ENCODE measurements at regions not wholly inside any gene's neighbourhood (a gene's known extent, or its start where the extent isn't known, plus 50 kb on each side); places are given as distances from the start of the nearest gene placed in this dataset.

DNA sequence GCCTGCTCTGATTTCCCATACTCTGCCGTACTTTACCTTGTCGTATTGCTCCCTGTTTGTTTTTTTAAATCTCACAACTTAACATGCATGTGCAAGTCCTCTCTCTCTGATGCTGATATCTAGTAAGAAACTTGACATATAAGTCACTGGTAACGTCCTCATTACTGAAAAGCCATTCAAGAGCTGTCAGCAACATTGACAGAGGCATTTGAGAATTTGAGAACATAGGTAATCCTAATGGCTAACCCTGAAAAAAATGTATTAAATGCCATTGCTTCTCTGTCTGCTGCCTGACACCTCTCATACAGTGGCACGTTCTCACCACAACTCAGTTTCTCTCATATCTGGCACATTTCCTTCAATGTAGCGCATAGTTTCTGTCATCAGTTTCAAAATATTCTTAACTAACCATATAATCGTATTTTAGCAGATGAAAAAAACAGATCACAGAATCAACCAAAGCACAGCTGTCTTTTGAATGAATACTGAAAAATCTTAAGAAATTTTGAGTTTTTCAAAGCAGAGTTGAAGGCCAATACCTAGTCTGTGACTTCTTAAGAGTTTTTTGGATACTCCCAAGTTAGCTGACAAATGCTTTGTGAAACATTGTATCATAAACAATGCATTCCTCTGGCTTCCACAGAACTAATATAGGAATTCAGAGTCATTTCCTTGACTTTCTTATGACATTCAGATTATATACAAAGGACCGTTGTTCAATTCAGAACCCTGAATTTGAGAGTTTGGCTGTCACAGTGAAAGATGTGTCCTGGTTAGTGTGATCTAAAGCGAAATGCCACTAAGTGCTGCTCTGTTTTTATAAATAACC, 996.4 kb downstream of the C4orf33 start:
- no peak for DNase-seq

DNA sequence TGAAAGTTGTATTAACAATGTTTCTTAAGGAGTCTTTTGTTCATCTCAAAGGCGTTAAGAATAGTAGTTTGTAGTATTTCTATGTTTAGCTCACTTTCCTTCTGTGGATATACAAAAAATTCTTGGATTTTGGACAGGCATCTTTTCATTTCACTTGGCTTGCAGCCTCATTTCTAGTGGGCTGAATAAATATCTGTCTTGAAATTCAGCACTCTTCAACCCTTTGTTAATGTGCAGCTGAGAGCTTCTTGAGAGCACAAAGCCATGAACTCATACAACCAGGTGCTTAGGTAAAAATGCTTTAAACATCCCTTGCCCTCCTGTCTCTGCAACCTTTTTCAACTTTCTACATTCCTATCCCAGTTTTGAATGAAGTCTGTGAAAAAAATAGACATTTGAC, 1003.2 kb downstream of the C4orf33 start:
- no peak for DNase-seq

DNA sequence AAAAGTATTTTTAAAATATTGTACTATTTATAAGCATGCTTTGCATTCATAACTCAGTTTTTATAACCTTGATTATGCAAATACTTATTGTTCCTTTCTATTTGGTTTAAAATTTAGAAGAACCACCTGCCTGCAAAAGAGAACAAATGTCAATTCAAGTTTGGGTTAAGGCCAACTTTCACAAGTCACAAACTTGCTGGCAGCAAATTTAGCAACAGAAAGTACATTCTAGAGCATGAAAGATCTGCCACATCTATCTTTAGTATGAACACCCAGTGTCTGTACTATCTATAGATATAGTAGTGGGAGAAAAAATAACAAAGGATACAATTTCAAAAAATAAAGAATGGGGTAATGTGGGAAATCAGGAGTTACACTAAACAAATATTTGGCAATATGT, 1014.2 kb downstream of the C4orf33 start:
- no peak for DNase-seq

DNA sequence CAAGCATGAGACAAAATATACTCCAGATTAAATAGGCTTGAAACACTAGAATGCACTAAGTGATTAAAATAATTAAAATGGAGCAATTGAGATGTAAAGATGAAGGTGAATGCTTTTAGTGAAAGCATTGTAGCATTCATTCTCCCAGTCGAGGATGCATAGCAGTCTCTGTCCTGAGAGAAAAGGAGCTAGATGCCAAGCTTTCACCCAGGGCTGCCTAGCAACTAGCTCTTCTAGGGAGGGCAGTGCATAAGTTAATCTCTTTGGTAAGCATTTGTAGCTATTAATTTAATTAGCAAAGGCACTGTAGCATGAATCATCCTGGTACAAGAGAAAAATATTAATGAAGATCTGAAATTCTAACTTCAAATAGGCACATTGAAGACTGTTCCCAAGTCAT, 1014.8 kb downstream of the C4orf33 start:
- no peak for DNase-seq

DNA sequence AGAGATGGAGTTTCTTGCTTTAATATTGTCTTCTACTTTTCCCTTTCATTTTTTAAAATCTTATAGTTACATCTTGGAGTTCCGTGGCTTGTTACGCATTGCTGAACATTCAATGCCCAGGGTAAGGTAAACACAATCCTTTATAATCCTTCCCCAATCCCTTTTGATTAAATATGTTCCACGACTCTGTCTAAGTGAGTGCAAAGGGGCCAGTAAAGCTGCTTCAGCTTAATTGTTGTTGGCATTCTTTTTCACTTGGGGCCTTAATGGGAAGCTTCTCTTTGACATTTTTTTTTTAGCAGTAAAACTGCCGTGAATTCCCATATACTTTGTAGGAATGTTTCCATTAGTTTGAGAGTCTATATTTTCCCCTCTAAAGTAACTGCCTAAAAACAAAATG, 1028.1 kb downstream of the C4orf33 start:
- no peak for DNase-seq

DNA sequence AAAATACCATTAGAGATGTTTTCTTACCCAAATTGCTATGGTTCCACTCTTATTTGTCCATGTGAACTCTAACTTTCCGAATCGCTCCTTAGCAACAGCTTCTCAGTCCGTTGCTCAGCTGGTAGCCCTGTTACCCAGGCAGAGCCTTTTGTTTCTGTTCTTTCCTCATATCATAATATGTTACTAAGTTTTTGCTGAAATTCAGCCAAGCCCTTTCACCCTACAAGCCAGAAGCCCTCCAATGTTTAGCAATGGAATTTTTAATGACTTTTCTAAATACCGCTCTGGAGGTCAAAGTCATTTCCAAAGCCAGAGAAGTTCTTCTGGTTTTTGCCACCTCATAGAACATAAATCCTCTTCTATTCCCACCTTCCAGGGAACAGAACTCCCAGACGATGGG, 1029.5 kb downstream of the C4orf33 start:
- DNase-seq, result no peak

DNA sequence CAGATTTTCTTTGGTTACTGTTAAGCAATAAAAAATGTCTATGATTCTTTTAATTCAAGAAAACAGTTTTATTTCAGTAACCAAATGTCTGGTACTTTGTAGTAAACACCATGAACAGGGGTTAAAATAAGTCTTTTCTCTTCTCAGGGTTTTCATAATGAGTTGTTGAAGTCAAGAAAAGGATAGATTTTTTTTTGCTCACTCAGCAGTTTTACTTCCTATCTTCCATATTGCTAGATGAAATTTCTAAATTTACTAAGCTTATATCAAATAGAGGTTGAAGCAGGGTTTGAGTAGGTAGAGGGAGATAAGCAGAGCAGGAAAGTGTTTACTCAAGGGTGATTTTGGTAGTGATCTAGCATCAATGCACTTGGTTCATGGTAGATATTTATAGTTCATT, 1031.3 kb downstream of the C4orf33 start:
- no peak for DNase-seq

DNA sequence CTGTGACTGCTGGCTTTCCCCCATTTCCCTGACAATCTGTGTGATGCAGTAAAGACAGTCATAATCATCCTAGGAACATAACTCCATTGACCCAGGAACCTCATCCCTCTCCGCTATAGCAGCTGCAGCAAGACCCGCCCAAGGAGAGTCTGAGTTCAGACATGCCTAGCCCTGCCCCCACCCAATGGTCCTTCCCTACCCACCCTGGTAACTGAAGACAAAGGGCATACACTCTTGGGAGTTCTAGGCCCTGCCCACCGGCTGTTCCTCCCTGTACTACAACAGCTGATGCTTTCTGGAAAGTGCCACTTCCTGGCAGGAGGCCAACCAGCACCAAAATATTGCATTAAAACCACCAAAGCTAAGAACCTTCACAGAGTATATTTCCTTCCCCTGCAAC, 1035.6 kb downstream of the C4orf33 start:
- DNase-seq, result no peak

DNA sequence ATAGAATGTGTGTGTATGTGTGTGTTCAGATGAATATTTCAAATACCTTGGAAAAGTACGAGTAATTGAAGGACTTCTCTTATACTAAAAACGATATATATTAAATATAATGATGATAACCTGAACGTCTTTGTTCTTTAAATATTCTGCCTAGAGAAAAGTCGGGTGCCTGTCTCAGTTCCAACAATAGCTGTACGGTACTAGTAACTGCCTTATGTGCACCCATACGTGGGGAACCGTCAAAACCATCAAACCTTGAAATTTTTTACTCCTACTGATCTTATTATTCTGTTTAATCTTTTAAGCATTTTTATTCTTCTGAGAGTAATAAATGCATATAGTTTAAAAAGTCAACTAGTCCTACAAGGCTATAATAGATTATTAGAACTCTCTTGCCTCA, 1045.7 kb downstream of the C4orf33 start:
- DNase-seq, result no peak

DNA sequence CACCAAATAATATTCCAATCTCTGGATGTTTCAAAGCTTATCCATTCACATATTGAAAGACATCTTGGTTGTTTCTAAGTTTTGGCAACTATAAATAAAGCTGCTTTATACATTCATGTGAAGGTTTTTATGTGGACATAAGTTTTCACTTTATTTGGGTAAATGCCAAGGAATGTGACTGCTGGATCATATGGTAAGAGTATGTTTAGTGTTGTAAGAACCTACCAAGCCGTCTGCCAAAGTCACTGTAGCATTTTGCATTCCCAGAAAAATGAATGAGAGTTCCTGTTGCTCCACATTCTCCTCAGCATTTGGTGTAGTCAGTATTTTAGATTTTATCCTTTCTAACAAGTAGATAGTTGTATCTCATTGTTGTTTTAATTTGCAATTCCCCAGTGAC, 1047.7 kb downstream of the C4orf33 start:
- no peak for DNase-seq

DNA sequence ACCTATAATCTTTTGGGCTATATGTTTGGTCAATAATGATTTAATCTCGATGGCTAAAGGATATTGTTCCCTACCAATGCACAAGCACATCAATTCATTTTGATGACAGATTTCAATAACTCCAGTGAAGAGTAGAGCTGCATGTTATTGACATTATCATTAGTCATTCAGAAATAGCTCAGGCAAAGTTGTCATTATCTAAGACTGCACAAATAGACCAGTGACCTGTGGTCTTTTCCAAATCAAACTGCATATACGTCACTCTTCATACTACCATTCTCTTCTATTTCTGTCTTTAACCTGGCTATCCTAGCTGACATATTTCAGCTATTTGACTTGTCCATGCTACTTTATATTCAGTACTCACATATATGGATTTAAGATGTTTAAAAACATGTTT, 1050.8 kb downstream of the C4orf33 start:
- no peak for DNase-seq

DNA sequence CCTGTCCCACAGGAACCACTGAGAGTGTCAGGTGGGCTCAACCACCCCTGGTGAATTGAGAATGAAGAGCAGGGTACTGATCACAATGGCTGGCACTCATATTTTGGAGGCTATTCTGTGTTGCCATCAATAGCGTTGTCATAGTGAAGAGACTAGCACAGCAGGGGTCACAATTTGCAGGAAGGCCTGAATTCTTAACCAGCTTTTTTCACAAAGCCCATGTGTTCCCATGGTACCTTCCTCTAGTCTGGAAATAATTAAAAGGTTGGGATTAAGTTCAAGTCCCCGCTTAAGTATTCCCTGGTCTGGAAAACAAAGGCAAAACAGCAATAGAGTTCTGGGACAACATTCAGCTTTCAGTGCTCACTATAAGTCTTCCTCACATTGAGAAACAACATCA, 1051.7 kb downstream of the C4orf33 start:
- no peak for DNase-seq

DNA sequence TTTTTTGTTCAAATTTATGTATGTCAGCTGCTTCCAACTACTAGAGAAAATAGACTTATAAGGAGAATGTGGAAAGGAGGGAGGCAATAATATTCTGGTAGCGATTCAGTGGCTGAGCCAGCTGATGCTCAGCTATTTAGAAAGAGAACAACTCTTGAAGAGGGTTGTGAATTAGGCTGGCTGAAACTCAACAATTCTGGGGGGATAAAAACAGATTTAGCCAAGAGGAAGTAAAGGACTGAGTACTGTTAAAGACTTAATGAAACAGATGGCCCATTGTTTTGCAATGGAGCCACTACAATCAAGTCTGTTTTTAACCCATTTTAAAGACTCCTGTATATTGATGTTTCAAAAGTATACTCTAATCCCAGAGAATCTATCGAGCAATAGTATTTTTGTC, 1058.9 kb downstream of the C4orf33 start:
- DNase-seq, result no peak

DNA sequence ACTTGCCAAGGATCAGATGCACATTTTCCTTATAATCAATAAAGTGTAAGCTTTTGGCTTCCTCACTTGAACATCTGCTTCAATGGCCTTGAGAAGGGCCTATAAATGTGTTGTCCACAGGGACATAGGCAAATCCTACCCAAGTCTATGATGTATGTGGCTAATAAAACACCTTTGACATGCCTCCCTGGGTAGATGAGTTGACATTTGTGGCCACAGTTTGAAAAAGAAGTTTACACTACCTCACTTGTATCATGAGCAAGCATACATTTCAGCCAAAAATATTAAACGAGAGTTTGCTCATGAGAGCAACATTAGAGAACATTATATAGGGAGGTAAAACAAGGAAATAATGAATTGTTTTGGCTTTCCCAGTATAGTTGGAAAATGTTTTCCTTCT, 1067.7 kb downstream of the C4orf33 start:
- no peak for DNase-seq

DNA sequence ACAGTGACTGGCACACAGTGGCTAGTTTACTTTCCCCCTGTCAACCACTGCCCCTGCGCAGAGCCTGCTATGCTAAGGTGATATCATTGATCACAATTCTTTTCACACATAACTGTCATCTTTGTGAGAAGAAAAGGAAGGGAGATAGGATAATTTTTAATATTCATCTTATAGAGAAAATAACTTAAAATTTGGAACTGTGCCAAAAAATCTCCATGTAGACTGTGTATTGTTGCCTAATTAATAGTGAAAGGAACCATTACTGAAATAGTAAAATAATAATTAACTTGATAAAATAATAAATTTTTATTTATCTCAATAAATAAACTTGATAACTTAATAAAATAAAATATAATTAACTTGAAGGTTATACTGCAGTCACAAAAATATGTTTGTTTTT, 1069.4 kb downstream of the C4orf33 start:
- DNase-seq, result no peak

DNA sequence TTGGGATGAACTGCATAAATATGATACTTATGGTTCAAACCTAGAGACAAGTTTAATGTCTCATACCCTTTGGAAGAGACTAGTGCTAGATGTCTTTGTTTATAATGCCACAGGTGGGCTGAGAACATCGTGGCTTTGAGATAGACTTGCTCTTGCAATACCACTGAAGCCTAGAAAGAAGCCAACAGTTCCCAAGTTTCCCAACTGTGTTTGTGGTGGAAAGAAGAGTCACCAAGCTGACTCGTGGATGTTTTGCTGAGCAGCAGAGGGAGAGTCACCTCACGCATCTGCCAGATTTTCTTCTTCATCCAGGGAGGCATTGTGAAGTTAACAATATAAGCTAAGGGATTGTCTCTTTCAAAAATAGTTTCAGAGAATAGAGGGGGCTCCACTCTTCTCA, 1076.2 kb downstream of the C4orf33 start:
- DNase-seq, result no peak

DNA sequence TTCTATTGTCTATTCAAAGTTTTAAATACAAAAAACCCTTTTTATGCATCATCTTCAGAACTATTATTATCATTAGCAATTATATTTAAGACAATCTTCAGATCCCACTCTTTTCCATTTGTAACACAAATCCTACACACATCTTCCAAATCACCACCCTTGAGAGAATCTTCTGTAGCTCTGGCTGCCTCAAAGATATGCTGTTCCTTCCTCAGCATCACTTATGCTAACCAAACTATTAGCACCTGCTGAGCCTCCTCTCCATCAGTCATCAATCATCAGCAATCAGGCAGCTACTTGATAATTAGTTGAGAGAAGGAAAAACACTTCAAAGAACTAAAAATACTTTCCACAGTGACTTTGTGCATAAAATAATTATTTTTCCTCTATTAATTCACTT, 1082.2 kb downstream of the C4orf33 start:
- DNase-seq, result no peak

DNA sequence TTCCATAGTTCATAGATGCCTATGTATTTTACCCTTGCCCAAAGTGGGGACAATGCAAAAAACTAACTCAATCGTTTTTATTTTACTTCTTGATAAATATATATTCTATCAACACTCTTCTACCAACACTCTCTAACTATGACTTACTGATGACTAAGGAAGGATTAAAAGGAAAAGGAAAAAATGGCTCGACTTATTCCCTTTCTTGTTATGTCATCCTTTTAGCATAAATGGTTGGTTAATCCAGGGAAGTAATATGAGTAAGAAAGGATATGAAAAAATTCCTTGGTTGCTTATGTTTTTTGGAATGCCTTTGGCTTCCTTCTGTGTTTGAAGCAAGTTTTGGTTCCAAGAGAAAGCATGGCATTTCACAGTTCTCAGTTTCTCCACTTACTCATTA, 1087.1 kb downstream of the C4orf33 start:
- no peak for DNase-seq

DNA sequence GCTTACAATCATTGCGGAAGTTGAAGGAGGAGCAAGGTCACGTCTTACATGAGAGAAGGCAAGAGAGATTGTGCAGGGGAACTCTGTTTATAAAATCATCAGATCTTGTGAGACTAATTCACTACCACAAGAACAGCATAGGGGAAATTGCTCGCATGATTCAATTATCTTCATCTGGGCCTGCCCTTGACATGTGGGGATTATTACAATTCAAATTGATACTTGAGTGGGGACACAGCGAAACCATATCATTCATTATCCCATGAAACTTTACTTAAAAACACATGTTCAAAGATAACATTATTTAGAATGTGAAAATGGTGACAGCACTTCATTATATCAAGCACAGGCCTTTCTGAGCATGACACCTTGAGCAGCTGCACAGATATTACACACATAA, 1087.8 kb downstream of the C4orf33 start:
- no peak for DNase-seq

DNA sequence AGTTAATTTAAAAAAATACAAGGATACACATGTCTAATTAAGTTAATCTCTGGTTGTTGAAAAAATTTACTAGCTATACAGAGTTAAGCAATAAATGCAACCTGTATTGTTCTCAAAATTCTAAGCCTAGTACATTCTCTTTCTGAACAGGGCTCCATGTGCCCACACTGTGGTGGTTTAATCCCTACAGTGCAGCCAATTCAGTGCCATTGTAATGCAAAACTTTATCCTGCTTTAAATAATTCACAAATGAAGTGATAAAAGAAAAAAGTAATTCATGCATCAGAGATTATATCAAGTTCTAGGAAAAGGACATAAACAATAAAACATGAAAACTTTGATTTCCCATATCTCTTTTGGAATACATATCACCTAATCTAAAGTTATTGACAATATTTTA, 1089.2 kb downstream of the C4orf33 start:
- no peak for DNase-seq

DNA sequence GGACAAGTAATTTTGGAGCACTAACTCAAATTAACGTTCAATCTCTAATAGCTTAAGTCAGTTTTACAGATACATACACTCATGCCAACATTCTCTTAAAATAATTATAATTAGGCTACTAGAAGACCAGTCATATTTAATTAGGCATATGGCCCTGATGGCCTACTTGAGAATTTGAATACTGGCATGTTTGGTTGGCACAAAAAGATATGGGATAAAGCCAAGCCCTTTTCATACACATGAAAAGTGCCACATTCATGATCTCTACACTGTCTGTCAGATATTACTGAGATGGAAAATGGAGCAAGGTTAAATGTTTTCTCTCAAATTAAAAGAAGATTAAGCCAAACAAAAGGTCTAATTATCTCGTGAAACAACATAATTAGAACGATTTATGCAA, 1091.0 kb downstream of the C4orf33 start:
- no peak for DNase-seq

DNA sequence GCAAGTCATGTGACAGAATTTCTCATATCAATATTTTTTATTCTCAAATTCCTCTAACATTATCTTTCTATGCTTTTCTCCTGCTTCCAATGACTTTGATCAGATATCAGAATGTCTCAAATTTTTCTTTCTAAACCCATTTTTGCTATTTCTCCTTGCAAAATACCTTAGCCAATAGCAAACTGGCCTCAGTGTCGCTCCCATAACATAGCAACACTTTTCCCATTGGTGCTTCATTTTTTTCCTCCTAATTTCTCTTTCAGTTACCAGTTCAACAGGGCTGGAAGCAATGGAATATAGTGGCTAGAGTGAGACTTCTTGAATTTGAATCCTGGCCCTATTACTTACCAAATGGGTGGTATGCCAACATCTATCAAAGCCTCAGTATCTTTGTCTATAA, 1091.6 kb downstream of the C4orf33 start:
- no peak for DNase-seq

DNA sequence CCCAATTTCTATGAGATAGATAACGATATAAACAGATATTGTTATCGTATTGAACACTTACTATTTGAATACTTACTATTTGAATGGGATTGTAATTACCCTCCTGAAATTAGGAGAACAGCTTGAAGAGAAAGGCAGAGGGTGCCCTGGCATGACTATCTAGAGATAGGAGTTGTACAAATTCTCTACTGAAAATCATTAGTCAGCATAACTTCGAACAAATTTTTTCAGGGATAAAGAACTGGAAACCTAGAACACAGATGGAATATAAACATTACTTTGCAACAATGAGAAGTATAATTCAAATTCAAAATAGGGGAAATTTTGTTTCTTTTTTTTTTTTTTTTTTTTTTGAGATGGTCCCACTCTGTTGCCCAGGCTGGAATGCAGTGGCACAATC, 1096.8 kb downstream of the C4orf33 start:
- no peak for DNase-seq

DNA sequence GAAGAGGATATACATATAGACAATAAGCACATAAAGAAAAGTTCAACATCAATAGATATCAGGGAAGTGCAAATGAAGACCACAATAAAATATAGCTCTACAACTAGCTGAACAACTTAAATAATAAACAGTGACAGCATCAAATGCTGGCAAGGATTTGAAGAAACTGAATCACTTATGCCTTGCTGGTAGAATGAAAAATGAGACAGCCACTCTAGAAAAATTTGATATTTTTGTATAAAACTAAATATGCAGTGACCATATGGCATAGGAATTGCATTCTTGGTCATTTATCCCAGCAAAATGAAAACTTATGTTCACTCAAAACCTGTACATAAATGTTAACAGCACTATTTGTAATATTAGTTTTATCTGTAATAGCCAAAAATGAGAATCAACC, 1102.0 kb downstream of the C4orf33 start:
- DNase-seq, result no peak

DNA sequence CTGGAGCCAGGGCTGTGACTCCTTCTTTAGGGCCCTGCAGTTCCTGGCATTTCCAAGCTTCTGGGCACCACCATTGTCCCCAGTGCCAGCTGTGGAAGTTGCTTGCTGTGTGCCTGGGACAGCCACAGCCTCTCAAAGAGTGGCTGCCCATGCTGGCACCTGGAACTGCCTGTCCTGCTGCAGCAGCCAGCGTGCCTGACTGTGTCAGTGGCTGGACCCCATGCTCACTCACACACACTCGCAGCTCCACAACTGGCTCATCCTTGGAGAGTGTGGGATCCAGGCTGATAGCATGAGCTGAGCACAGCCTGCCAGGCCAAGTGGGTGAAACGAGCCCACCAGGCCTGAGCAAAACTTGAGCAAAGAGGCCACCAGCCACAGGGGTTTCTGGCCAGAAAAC, 1107.6 kb downstream of the C4orf33 start:
- no peak for DNase-seq

DNA sequence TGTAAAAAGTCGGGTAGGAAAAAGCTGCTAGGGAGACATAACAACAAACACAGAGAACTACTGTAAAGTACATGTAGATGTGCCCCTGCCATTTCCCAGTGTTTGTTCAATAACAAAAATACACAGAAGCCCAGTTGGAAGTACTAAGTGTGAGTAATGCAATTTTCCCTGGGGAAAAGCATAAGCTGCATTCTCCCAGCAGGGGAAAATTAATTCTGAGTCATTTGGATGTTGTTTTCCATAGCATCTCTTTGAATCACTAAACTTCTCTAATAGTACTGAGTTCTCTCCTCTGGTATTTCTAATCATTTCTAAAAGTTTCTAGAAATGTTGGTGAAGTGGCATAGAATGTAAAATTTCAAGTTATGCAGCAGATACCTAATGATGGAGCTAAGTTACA, 1114.9 kb downstream of the C4orf33 start:
- DNase-seq, result no peak

All from activated gamma-delta T cell treated with Interleukin-2 at 50 U/mL for 16 hours (primary cell).